ENCODE measurements at regions not wholly inside any gene's neighbourhood (a gene's known extent, or its start where the extent isn't known, plus 50 kb on each side); places are given as distances from the start of the nearest gene placed in this dataset.
A peak's percentile ranks its signal among the peaks of the same experiment; 100 is the strongest.

- no peak for TF ChIP-seq POLR2A (IDR thresholded peaks at IDR 0.05)
- no peak for TF ChIP-seq CTCF (IDR thresholded peaks at IDR 0.05)
- H3K27ac ChIP-seq: no peak overlapping the region
- no peaks in the 10 kb centered on the region for H3K4me1 ChIP-seq
Observed at GRCh38 chr5:53416144-53416738, 64.2 kb upstream of the FST start.

GRCh38 chr5:53418409-53418808 is 62.0 kb upstream of the FST start:
- no peak for DNase-seq
- Histone ChIP-seq H3K27ac (no peak overlapping the region), H3K27me3 (no peaks in the 10 kb centered on the region)

More at GRCh38 chr5:53416144-53416738, 64.2 kb upstream of the FST start:
- DNase-seq: no peak
- no peaks in the 10 kb centered on the region for H3K27me3 ChIP-seq
- H3K9me3 ChIP-seq: no peaks in the 10 kb centered on the region
- no peak overlapping the region for H3K4me3 ChIP-seq
- no peaks in the 10 kb centered on the region for H3K36me3 ChIP-seq

GRCh38 chr5:53418826-53419658 is 61.4 kb upstream of the FST start:
- H3K27me3 ChIP-seq: no peaks in the 10 kb centered on the region
- H3K9me3 ChIP-seq: no peaks in the 10 kb centered on the region
- no peaks in the 10 kb centered on the region for H3K4me1 ChIP-seq
- H3K36me3 ChIP-seq: no peaks in the 10 kb centered on the region
- DNase-seq: no peak
- peak overlapping the region in 3 of 4 donors; percentile 14 to 26 (median 17) for H3K27ac ChIP-seq
- no peak overlapping the region for H3K4me3 ChIP-seq
- TF ChIP-seq CTCF (IDR thresholded peaks at IDR 0.05) (no peak), POLR2A (IDR thresholded peaks at IDR 0.05) (no peak)

More at GRCh38 chr5:53418409-53418808, 62.0 kb upstream of the FST start:
- Histone ChIP-seq H3K4me3 (no peak overlapping the region), H3K36me3 (no peaks in the 10 kb centered on the region), H3K9me3 (no peaks in the 10 kb centered on the region), H3K4me1 (no peaks in the 10 kb centered on the region)
- TF ChIP-seq POLR2A (IDR thresholded peaks at IDR 0.05): no peak
- no peak for TF ChIP-seq CTCF (IDR thresholded peaks at IDR 0.05)

- no peaks in the 10 kb centered on the region for H3K4me1 ChIP-seq
- TF ChIP-seq POLR2A (IDR thresholded peaks at IDR 0.05) (no peak), CTCF (IDR thresholded peaks at IDR 0.05) (no peak)
- no peaks in the 10 kb centered on the region for H3K36me3 ChIP-seq
- H3K9me3 ChIP-seq: no peaks in the 10 kb centered on the region
- DNase-seq: no peak
- no peak overlapping the region for H3K4me3 ChIP-seq
- no peak overlapping the region for H3K27ac ChIP-seq
- H3K27me3 ChIP-seq: no peaks in the 10 kb centered on the region
Observed at GRCh38 chr5:53422539-53422938, 57.9 kb upstream of the FST start.

- Histone ChIP-seq H3K9me3 (no peaks in the 10 kb centered on the region), H3K27me3 (no peaks in the 10 kb centered on the region), H3K4me1 (no peaks in the 10 kb centered on the region), H3K4me3 (no peak overlapping the region), H3K27ac (no peak overlapping the region), H3K36me3 (no peaks in the 10 kb centered on the region)
- DNase-seq: no peak
- TF ChIP-seq CTCF (IDR thresholded peaks at IDR 0.05) (no peak), POLR2A (IDR thresholded peaks at IDR 0.05) (no peak)
Observed at GRCh38 chr5:53423724-53424123, 56.7 kb upstream of the FST start.

Measured in Peyer's patch (tissue), 4 donors.